Upper lobe of left lung (tissue), 4 donors: ENCODE measurements at regions not wholly inside any gene's neighbourhood (a gene's known extent, or its start where the extent isn't known, plus 50 kb on each side); places are given as distances from the start of the nearest gene placed in this dataset.
"Not testable (repeated sequence)": the region's sequence is repeated elsewhere in the genome, so short reads cannot be mapped to it uniquely, and the experiment has no call there.

Experiments
- CTCF ChIP-seq, 6 experiments: fragments of 450-650 bp in 4 of 6; fragments of 200-600 bp in 2 of 6; sonication (generic) in 2 of 6; IDR thresholded peaks; one replicate each; pipeline ENCODE4 v1.5.1; 2016 to 2019; ENCODE audit warnings: antibody characterized with exemption in 6 of 6
- EP300 ChIP-seq, 4 donors: sonication (generic); formaldehyde crosslinking; IDR thresholded peaks; one replicate each; pipeline ENCODE4 v1.5.1; 2017; ENCODE audit warnings: antibody characterized with exemption in 4 of 4, control low read depth in 2 of 4
- POLR2A ChIP-seq, 4 donors: fragments of 450-650 bp; IDR thresholded peaks; one replicate each; pipeline ENCODE4 v1.5.1; 2016 to 2017; ENCODE audit warnings: antibody characterized with exemption in 4 of 4, mild to moderate bottlenecking in 2 of 4
- POLR2AphosphoS5 ChIP-seq, 2 donors: sonication (generic); formaldehyde crosslinking; IDR thresholded peaks; one replicate each; pipeline ENCODE4 v1.5.1; 2017; ENCODE audit warnings: antibody characterized with exemption in 2 of 2

- not testable (repeated sequence) for TF ChIP-seq EP300, CTCF, POLR2AphosphoS5, POLR2A (IDR thresholded peaks at IDR 0.05)
These were observed 66.6 kb upstream of the SOX11 start for GRCh38 chr2:5625556-5626065.
